SK-N-SH (cell line): ENCODE measurements at regions not wholly inside any gene's neighbourhood (a gene's known extent, or its start where the extent isn't known, plus 50 kb on each side); places are given as distances from the start of the nearest gene placed in this dataset.

Source experiments
- CTCF ChIA-PET: fragments of 300-600, 350-600 bp; formaldehyde crosslinking; extraction: SDS; loops from one replicate; lab custom pipeline; 2021; lab: Yijun Ruan, JAX
- POLR2A ChIA-PET: fragments of 350-600 bp; sonication (Branson Sonifier 250); formaldehyde crosslinking; extraction: SDS; loops from one replicate; lab custom pipeline; 2020; ENCODE audit warnings: antibody characterized with exemption, inconsistent platforms; lab: Yijun Ruan, JAX
- DNase-seq: peaks from one replicate; pipeline ENCODE4 v3.0.0; 2012
- H2AFZ ChIP-seq: fragments of 200-600 bp; sonication (generic); 2 replicates; pipeline ENCODE4 v1.8.1; 2016; ENCODE audit warnings: antibody characterized with exemption, mild to moderate bottlenecking, low read depth
- H3F3A ChIP-seq: fragments of 200-600 bp; sonication (generic); replicated peaks from 2 replicates; pipeline ENCODE3; 2016; ENCODE audit warnings: antibody characterized with exemption, mild to moderate bottlenecking; ENCODE audit not compliant: insufficient read depth
- H3K27ac ChIP-seq, 2 experiments: fragments of 200-500 bp in 1 of 2; fragments of 200-600 bp in 1 of 2; sonication (Bioruptor generic) in 1 of 2; sonication (generic), shearing (Covaris generic) in 1 of 2; 2 replicates each; pipeline versions ENCODE4 v1.5.1 to v1.6.1; 2014 to 2016; ENCODE audit warnings: low read depth in 2 of 2, inconsistent platforms in 1 of 2, low read length in 1 of 2, mild to moderate bottlenecking in 1 of 2, mixed read lengths in 1 of 2
- H3K27me3 ChIP-seq: fragments of 200-600 bp; sonication (generic), shearing (Covaris generic); 2 replicates; pipeline ENCODE4 v1.6.1; 2016; ENCODE audit warnings: mixed run types; ENCODE audit not compliant: insufficient read depth
- H3K36me3 ChIP-seq, 2 experiments: fragments of 200-500 bp in 1 of 2; fragments of 200-600 bp in 1 of 2; sonication (Bioruptor generic) in 1 of 2; sonication (generic) in 1 of 2; replicated peaks in 1 of 2; 2 replicates each; pipeline versions ENCODE3 to v1.5.1; 2014 to 2016; ENCODE audit warnings: low read length in 1 of 2, mild to moderate bottlenecking in 1 of 2; ENCODE audit not compliant: insufficient read depth in 2 of 2, control insufficient read depth in 1 of 2
- H3K4me1 ChIP-seq, 2 experiments: fragments of 200-500 bp in 1 of 2; fragments of 200-600 bp in 1 of 2; sonication (Bioruptor generic) in 1 of 2; sonication (generic), shearing (Covaris generic) in 1 of 2; 2 replicates each; pipeline versions ENCODE4 v1.5.1 to v1.6.1; 2014 to 2016; ENCODE audit warnings: low read depth in 1 of 2, low read length in 1 of 2, mixed run types in 1 of 2; ENCODE audit not compliant: insufficient read depth in 2 of 2, control insufficient read depth in 1 of 2
- H3K4me2 ChIP-seq: fragments of 200-600 bp; sonication (generic), shearing (Covaris generic); 2 replicates; pipeline ENCODE4 v1.6.1; 2017; ENCODE audit warnings: mixed run types
- H3K4me3 ChIP-seq, 2 experiments: fragments of 200-500 bp in 1 of 2; fragments of 200-600 bp in 1 of 2; sonication (Bioruptor generic) in 1 of 2; sonication (generic), shearing (Covaris generic) in 1 of 2; 2 replicates each; pipeline versions ENCODE4 v1.5.1 to v1.8.1; 2014 to 2016; ENCODE audit warnings: low read depth in 2 of 2, inconsistent platforms in 1 of 2, low read length in 1 of 2, mild to moderate bottlenecking in 1 of 2, mixed read lengths in 1 of 2, moderate library complexity in 1 of 2
- H3K79me2 ChIP-seq: fragments of 200-600 bp; sonication (generic); 2 replicates; pipeline ENCODE4 v1.8.1; 2017; ENCODE audit warnings: mild to moderate bottlenecking; ENCODE audit not compliant: insufficient read depth
- H3K9ac ChIP-seq: fragments of 200-600 bp; sonication (generic); 2 replicates; pipeline ENCODE4 v1.6.1; 2017; ENCODE audit warnings: mixed run types
- H3K9me2 ChIP-seq: fragments of 200-600 bp; sonication (generic); 2 replicates; pipeline ENCODE4 v1.6.1; 2017; ENCODE audit warnings: mixed run types
- H3K9me3 ChIP-seq: fragments of 200-600 bp; sonication (generic); 2 replicates; pipeline ENCODE4 v1.6.1; 2017; ENCODE audit warnings: mixed run types, mild to moderate bottlenecking, moderate library complexity
- H4K20me1 ChIP-seq: fragments of 200-600 bp; sonication (generic); 2 replicates; pipeline ENCODE4 v1.6.1; 2017; ENCODE audit warnings: mild to moderate bottlenecking, mixed run types; ENCODE audit not compliant: insufficient read depth
- CHD2 ChIP-seq: fragments of 150-350 bp; IDR thresholded peaks from 2 replicates; pipeline ENCODE4 v1.6.1; 2018; ENCODE audit warnings: low read length; ENCODE audit not compliant: partially characterized antibody
- EZH2phosphoT487 ChIP-seq: fragments of 200-600 bp; sonication (generic); IDR thresholded peaks from 2 replicates; pipeline ENCODE4 v1.6.1; 2017; ENCODE audit warnings: low read depth, mixed run types, mild to moderate bottlenecking, antibody characterized with exemption, moderate library complexity, borderline replicate concordance
- FOXJ3 ChIP-seq: sonication (generic); formaldehyde crosslinking; IDR thresholded peaks from 2 replicates; pipeline ENCODE4 v1.5.1; 2020; ENCODE audit warnings: mild to moderate bottlenecking, missing genetic modification reagents
- FOXM1 ChIP-seq: IDR thresholded peaks from 2 replicates; pipeline ENCODE4 v1.4.0; 2012; ENCODE audit warnings: low read depth, mild to moderate bottlenecking
- GATA2 ChIP-seq: sonication (generic); formaldehyde crosslinking; IDR thresholded peaks from 2 replicates; pipeline ENCODE4 v1.5.0; 2020; ENCODE audit warnings: mild to moderate bottlenecking, missing genetic modification reagents
- MEF2A ChIP-seq: IDR thresholded peaks from 2 replicates; pipeline ENCODE4 v1.4.0; 2012; ENCODE audit warnings: low read depth, borderline replicate concordance
- RAD21 ChIP-seq: IDR thresholded peaks from 2 replicates; pipeline ENCODE4 v1.6.1; 2012; ENCODE audit warnings: mild to moderate bottlenecking, low read length
- RFX5 ChIP-seq: IDR thresholded peaks from 2 replicates; pipeline ENCODE4 v1.6.1; 2012; ENCODE audit warnings: mild to moderate bottlenecking, improper control_type of control experiment, low read length
- RXRA ChIP-seq: IDR thresholded peaks from 2 replicates; pipeline ENCODE4 v1.4.0; 2012; ENCODE audit warnings: low read depth, mild to moderate bottlenecking, borderline replicate concordance
- TCF12 ChIP-seq: IDR thresholded peaks from 2 replicates; pipeline ENCODE4 v1.4.0; 2012
- TF ChIP-seq, protein P1 (sequence below): IDR thresholded peaks from 2 replicates; pipeline ENCODE4; 2012
- TF ChIP-seq, protein P2 (sequence below): IDR thresholded peaks from 2 replicates; pipeline ENCODE4 v1.6.1; 2012; ENCODE audit warnings: mild to moderate bottlenecking, low read depth, low read length, moderate library complexity

DNA sequence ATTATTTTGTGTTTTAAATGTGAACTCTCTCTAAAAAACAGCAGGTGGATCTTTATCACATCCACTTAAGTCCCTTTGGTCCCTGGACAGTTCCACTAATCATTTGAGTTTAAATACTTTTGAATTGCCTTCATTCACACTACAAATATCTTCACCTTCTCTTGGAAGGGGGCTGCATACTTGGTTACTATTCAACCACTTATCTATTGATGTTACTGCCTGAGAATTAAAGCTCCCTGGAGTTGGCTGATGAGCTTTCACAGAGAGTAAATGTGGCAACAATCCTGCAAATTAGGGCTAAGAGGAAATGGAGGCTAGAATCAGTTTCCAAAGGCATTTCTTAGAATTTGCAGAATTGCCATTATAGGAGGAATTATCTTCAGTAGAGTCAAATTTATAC, 180.4 kb downstream of the ST8SIA4 start:
- H3K4me1 ChIP-seq, result no peaks in the 10 kb centered on the region
- TF ChIP-seq CHD2 (no peak), RXRA (no peak), GATA2 (no peak), TCF12 (no peak), EZH2phosphoT487 (no peak), RAD21 (no peak), MEF2A (no peak)
- TF ChIP-seq, protein P1, sequence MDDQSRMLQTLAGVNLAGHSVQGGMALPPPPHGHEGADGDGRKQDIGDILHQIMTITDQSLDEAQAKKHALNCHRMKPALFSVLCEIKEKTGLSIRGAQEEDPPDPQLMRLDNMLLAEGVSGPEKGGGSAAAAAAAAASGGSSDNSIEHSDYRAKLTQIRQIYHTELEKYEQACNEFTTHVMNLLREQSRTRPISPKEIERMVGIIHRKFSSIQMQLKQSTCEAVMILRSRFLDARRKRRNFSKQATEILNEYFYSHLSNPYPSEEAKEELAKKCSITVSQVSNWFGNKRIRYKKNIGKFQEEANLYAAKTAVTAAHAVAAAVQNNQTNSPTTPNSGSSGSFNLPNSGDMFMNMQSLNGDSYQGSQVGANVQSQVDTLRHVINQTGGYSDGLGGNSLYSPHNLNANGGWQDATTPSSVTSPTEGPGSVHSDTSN, result no peak
- TF ChIP-seq, protein P2, sequence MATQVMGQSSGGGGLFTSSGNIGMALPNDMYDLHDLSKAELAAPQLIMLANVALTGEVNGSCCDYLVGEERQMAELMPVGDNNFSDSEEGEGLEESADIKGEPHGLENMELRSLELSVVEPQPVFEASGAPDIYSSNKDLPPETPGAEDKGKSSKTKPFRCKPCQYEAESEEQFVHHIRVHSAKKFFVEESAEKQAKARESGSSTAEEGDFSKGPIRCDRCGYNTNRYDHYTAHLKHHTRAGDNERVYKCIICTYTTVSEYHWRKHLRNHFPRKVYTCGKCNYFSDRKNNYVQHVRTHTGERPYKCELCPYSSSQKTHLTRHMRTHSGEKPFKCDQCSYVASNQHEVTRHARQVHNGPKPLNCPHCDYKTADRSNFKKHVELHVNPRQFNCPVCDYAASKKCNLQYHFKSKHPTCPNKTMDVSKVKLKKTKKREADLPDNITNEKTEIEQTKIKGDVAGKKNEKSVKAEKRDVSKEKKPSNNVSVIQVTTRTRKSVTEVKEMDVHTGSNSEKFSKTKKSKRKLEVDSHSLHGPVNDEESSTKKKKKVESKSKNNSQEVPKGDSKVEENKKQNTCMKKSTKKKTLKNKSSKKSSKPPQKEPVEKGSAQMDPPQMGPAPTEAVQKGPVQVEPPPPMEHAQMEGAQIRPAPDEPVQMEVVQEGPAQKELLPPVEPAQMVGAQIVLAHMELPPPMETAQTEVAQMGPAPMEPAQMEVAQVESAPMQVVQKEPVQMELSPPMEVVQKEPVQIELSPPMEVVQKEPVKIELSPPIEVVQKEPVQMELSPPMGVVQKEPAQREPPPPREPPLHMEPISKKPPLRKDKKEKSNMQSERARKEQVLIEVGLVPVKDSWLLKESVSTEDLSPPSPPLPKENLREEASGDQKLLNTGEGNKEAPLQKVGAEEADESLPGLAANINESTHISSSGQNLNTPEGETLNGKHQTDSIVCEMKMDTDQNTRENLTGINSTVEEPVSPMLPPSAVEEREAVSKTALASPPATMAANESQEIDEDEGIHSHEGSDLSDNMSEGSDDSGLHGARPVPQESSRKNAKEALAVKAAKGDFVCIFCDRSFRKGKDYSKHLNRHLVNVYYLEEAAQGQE, result no peak
- no peaks in the 10 kb centered on the region for H3K9me3 ChIP-seq
- no peaks in the 10 kb centered on the region for H4K20me1 ChIP-seq
- no peaks in the 10 kb centered on the region for H3K36me3 ChIP-seq
- no peak overlapping the region for H3K4me2 ChIP-seq
- H3K79me2 ChIP-seq, result no peaks in the 10 kb centered on the region
- H3K9me2 ChIP-seq, result no peaks in the 10 kb centered on the region
- H3K27me3 ChIP-seq, result no peaks in the 10 kb centered on the region
- H3F3A ChIP-seq, result no peaks in the 10 kb centered on the region
- POLR2A ChIA-PET, result no interaction called here
- CTCF ChIA-PET, result no interaction called here
- no peak overlapping the region for H3K27ac ChIP-seq
- no peak overlapping the region for H3K9ac ChIP-seq
- DNase-seq, result no peak
- H2AFZ ChIP-seq, result no peak overlapping the region
- H3K4me3 ChIP-seq, result no peak overlapping the region

DNA sequence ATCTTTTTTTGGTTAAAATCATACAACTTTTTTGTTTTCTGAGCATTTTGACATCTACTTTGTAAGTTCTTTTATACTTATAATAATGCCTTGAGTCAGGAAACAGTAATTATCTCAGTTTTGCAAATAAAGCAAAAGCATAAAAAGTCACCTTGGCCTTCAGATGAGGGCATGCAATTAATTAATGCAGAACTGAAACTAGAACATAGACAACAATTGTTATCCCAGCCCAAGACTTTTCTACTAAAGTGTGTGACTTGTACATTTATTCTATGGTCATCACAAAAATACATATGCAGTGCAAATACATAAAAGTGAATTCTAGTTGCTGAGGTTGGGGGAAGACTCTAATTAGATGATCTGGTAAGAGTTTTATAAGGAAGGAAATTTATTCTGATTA, 179.9 kb downstream of the ST8SIA4 start:
- ChIA-PET CTCF (no interaction called here), POLR2A (no interaction called here)
- H3K27ac ChIP-seq, result no peak overlapping the region
- no peak overlapping the region for H2AFZ ChIP-seq
- H4K20me1 ChIP-seq, result no peaks in the 10 kb centered on the region
- no peak for TF ChIP-seq RFX5
- no peak for TF ChIP-seq EZH2phosphoT487
- no peak for TF ChIP-seq GATA2
- TF ChIP-seq FOXJ3 (CRISPR knock-in tag), result no peak
- TF ChIP-seq FOXM1, result no peak
- H3K9ac ChIP-seq, result no peak overlapping the region
- no peak overlapping the region for H3K4me3 ChIP-seq
- no peaks in the 10 kb centered on the region for H3K9me2 ChIP-seq
- H3K79me2 ChIP-seq, result no peaks in the 10 kb centered on the region
- no peaks in the 10 kb centered on the region for H3F3A ChIP-seq
- no peaks in the 10 kb centered on the region for H3K36me3 ChIP-seq
- H3K27me3 ChIP-seq, result no peaks in the 10 kb centered on the region
- no peak for DNase-seq
- no peak overlapping the region for H3K4me2 ChIP-seq
- H3K4me1 ChIP-seq, result no peaks in the 10 kb centered on the region
- no peaks in the 10 kb centered on the region; the same call in 1 of the 2 replicates for H3K9me3 ChIP-seq
